ENCODE measurements at regions not wholly inside any gene's neighbourhood (a gene's known extent, or its start where the extent isn't known, plus 50 kb on each side); places are given as distances from the start of the nearest gene placed in this dataset.

GRCh38 chr1:118250232-118250631 is 65.2 kb upstream of the SPAG17 start:
- Histone ChIP-seq H4K20me1 (ENCODE audit: control insufficient read depth, extremely low read depth, insufficient read depth, low read length) (no peaks in the 10 kb centered on the region), H3K79me2 (ENCODE audit: control insufficient read depth, insufficient read depth, low read length) (no peaks in the 10 kb centered on the region), H3K9me1 (ENCODE audit: control insufficient read depth, extremely low read depth, insufficient read depth, low read length) (no peaks in the 10 kb centered on the region), H3K27ac (ENCODE audit: control insufficient read depth, insufficient read depth, low read length) (no peak overlapping the region), H3K9me3 (ENCODE audit: control insufficient read depth, low read depth, low read length) (no peaks in the 10 kb centered on the region), H2AFZ (ENCODE audit: control insufficient read depth, low read length) (no peak overlapping the region), H3K27me3 (ENCODE audit: control insufficient read depth, extremely low read depth, insufficient read depth, low read length) (no peaks in the 10 kb centered on the region), H3K4me3 (ENCODE audit: control insufficient read depth in 2 of 3, extremely low read depth in 1 of 3, insufficient read depth in 2 of 3, low read depth in 1 of 3, low read length in 3 of 3) (no peak overlapping the region), H3K9ac (ENCODE audit: control insufficient read depth, extremely low read depth, insufficient read depth, low read length) (no peak overlapping the region), H3K4me1 (ENCODE audit: control insufficient read depth, extremely low read depth, insufficient read depth, low read length) (no peaks in the 10 kb centered on the region), H3K4me2 (ENCODE audit: control insufficient read depth, extremely low read depth, insufficient read depth, low read depth, low read length) (no peak overlapping the region), H3K36me3 (ENCODE audit: control insufficient read depth in 2 of 2, extremely low read depth in 1 of 2, insufficient read depth in 2 of 2, low read length in 2 of 2) (no peaks in the 10 kb centered on the region)
- no peak for FAIRE-seq
- dilution Hi-C loops (cut with MboI; ENCODE audit: extremely low pct_ligation_motif_present, low sequenced_read_pairs) = no loop called here
- TF ChIP-seq CTCF (optimal IDR thresholded peaks at IDR 0.05 in 1 of 3, IDR thresholded peaks at IDR 0.05 in 1 of 3, conservative IDR thresholded peaks at IDR 0.05 in 1 of 3; ENCODE audit: extremely low read depth in 1 of 3, insufficient read depth in 2 of 3, low read length in 3 of 3) (no peak), EZH2 (IDR thresholded peaks at IDR 0.05; ENCODE audit: low read length) (no peak)
- DNase-seq (ENCODE audit: low read depth, low spot score) = no peak

- Histone ChIP-seq H3K9ac (ENCODE audit: control insufficient read depth, extremely low read depth, insufficient read depth, low read length) (no peak overlapping the region), H3K36me3 (ENCODE audit: control insufficient read depth in 2 of 2, extremely low read depth in 1 of 2, insufficient read depth in 2 of 2, low read length in 2 of 2) (no peaks in the 10 kb centered on the region), H3K27ac (ENCODE audit: control insufficient read depth, insufficient read depth, low read length) (no peak overlapping the region), H2AFZ (ENCODE audit: control insufficient read depth, low read length) (no peak overlapping the region), H3K9me3 (ENCODE audit: control insufficient read depth, low read depth, low read length) (no peaks in the 10 kb centered on the region), H3K79me2 (ENCODE audit: control insufficient read depth, insufficient read depth, low read length) (no peaks in the 10 kb centered on the region), H3K9me1 (ENCODE audit: control insufficient read depth, extremely low read depth, insufficient read depth, low read length) (no peaks in the 10 kb centered on the region), H3K27me3 (ENCODE audit: control insufficient read depth, extremely low read depth, insufficient read depth, low read length) (no peaks in the 10 kb centered on the region), H3K4me1 (ENCODE audit: control insufficient read depth, extremely low read depth, insufficient read depth, low read length) (no peaks in the 10 kb centered on the region), H4K20me1 (ENCODE audit: control insufficient read depth, extremely low read depth, insufficient read depth, low read length) (no peaks in the 10 kb centered on the region), H3K4me3 (ENCODE audit: control insufficient read depth in 2 of 3, extremely low read depth in 1 of 3, insufficient read depth in 2 of 3, low read depth in 1 of 3, low read length in 3 of 3) (no peak overlapping the region), H3K4me2 (ENCODE audit: control insufficient read depth, extremely low read depth, insufficient read depth, low read depth, low read length) (no peak overlapping the region)
- dilution Hi-C loops (cut with MboI; ENCODE audit: extremely low pct_ligation_motif_present, low sequenced_read_pairs) = no loop called here
- TF ChIP-seq CTCF (optimal IDR thresholded peaks at IDR 0.05 in 1 of 3, IDR thresholded peaks at IDR 0.05 in 1 of 3, conservative IDR thresholded peaks at IDR 0.05 in 1 of 3; ENCODE audit: extremely low read depth in 1 of 3, insufficient read depth in 2 of 3, low read length in 3 of 3) (no peak), EZH2 (IDR thresholded peaks at IDR 0.05; ENCODE audit: low read length) (no peak)
- DNase-seq (ENCODE audit: low read depth, low spot score) (no peak), FAIRE-seq (no peak)
These were observed 64.6 kb upstream of the SPAG17 start for GRCh38 chr1:118249641-118250040.
